ENCODE measurements at regions not wholly inside any gene's neighbourhood (a gene's known extent, or its start where the extent isn't known, plus 50 kb on each side); places are given as distances from the start of the nearest gene placed in this dataset.

DNA sequence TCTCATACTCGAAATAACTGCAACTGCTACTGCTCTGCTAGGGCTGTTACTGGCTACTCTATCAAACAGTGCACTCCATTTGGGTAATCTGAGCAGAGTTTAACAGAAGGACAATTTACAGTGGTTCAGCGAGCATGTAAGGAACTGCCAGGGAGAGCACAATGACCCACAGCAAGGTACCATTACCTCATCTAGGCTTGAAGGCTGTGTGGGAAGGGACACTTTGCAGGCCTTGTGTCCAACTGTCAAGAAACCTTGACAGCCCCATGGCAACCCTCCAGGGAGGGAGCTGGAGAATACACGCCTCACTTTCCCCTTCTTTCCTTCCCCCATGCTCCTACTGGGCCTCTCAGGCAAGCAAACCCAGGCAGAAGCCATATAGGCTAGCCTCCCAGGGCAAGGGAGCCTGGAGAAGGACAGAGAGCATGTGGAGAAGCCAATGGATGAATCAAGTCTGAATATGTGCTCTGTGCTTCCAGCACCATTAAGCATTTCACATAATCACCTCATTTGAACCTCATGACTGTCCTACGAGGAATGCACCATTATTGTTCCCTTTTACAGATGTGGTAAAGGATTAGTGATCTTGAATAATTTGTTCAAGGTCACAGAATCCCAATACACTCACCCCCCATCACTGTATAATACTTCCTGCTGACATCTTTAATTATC lies 49.9 kb upstream of the JAK2 start:
- no peak for TF ChIP-seq MAF1 (CRISPR knock-in tag; IDR thresholded peaks at IDR 0.05; ENCODE audit: borderline replicate concordance)
- no peak for TF ChIP-seq TARDBP (CRISPR knock-in tag; IDR thresholded peaks at IDR 0.05)
